GM12873 (cell line): ENCODE measurements at regions not wholly inside any gene's neighbourhood (a gene's known extent, or its start where the extent isn't known, plus 50 kb on each side); places are given as distances from the start of the nearest gene placed in this dataset.

Experiments used
- CTCF ChIP-seq: IDR thresholded peaks from 2 replicates; pipeline ENCODE4 v1.5.1; 2012; ENCODE audit warnings: low read depth, mild to moderate bottlenecking, moderate library complexity, low read length, control low read depth; ENCODE audit not compliant: insufficient read depth; ENCODE audit errors: missing control alignments

GRCh38 chr9:135002336-135002735, 84.6 kb upstream of the FCN1 start:
- TF ChIP-seq CTCF, result no peak

GRCh38 chr9:135002802-135003201, 84.7 kb upstream of the OLFM1 start:
- no peak for TF ChIP-seq CTCF

- no peak for TF ChIP-seq CTCF
These were observed 82.7 kb upstream of the OLFM1 start for GRCh38 chr9:135004772-135005171.

GRCh38 chr9:135006911-135007570, 80.4 kb upstream of the OLFM1 start:
- TF ChIP-seq CTCF, result no peak

GRCh38 chr9:135007601-135008000, 79.9 kb upstream of the OLFM1 start:
- no peak for TF ChIP-seq CTCF

- TF ChIP-seq CTCF, result no peak
These were observed 79.1 kb upstream of the OLFM1 start for GRCh38 chr9:135008416-135008815.

GRCh38 chr9:135009051-135009560, 78.4 kb upstream of the OLFM1 start:
- no peak for TF ChIP-seq CTCF
